ENCODE measurements at regions not wholly inside any gene's neighbourhood (a gene's known extent, or its start where the extent isn't known, plus 50 kb on each side); places are given as distances from the start of the nearest gene placed in this dataset.
"Not testable (repeated sequence)": the region's sequence is repeated elsewhere in the genome, so short reads cannot be mapped to it uniquely, and the experiment has no call there.

GRCh38 chrX:19225909-19226308 lies 103.6 kb upstream of the ADGRG2 start:
- Histone ChIP-seq H3K36me3 (no peaks in the 10 kb centered on the region), H3K9me3 (no peaks in the 10 kb centered on the region), H3K4me2 (no peak overlapping the region), H3K27me3 (peaks cover 12% of the 10 kb centered on the region), H3K9ac (no peak overlapping the region), H3K27ac (no peak overlapping the region), H3K4me1 (no peaks in the 10 kb centered on the region), H3K4me3 (no peak overlapping the region), H4K20me1 (no peaks in the 10 kb centered on the region)
- TF ChIP-seq Cebpa-rat (IDR thresholded peaks at IDR 0.05): no peak

GRCh38 chrX:19229896-19230295 lies 107.6 kb upstream of the ADGRG2 start:
- not testable (repeated sequence) for H3K9me3 ChIP-seq, H3K9ac ChIP-seq, H3K27me3 ChIP-seq, H3K4me1 ChIP-seq, H4K20me1 ChIP-seq, H3K36me3 ChIP-seq, H3K4me2 ChIP-seq, H3K27ac ChIP-seq, H3K4me3 ChIP-seq

- Histone ChIP-seq H3K4me2 (no peak overlapping the region), H4K20me1 (no peaks in the 10 kb centered on the region)
- no peak for TF ChIP-seq Cebpa-rat (IDR thresholded peaks at IDR 0.05)
Observed at GRCh38 chrX:19237901-19238300, 105.8 kb upstream of the PDHA1 start.

GRCh38 chrX:19243431-19243830 lies 100.3 kb upstream of the PDHA1 start:
- no peaks in the 10 kb centered on the region for H3K27me3 ChIP-seq
- H3K27ac ChIP-seq: no peak overlapping the region
- H3K9ac ChIP-seq: no peak overlapping the region
- no peak for TF ChIP-seq Cebpa-rat (IDR thresholded peaks at IDR 0.05)
- peaks cover 43% of the 10 kb centered on the region for H3K9me3 ChIP-seq
- no peaks in the 10 kb centered on the region for H3K4me1 ChIP-seq
- no peak overlapping the region for H3K4me2 ChIP-seq
- no peaks in the 10 kb centered on the region for H3K36me3 ChIP-seq
- no peaks in the 10 kb centered on the region for H4K20me1 ChIP-seq
- H3K4me3 ChIP-seq: no peak overlapping the region

More at GRCh38 chrX:19237901-19238300, 105.8 kb upstream of the PDHA1 start:
- peaks cover 6% of the 10 kb centered on the region; the same call in 1 of the 2 replicates for H3K9me3 ChIP-seq
- no peak overlapping the region for H3K27ac ChIP-seq
- no peaks in the 10 kb centered on the region for H3K36me3 ChIP-seq
- H3K4me3 ChIP-seq: no peak overlapping the region
- H3K9ac ChIP-seq: no peak overlapping the region
- no peaks in the 10 kb centered on the region for H3K4me1 ChIP-seq
- no peaks in the 10 kb centered on the region for H3K27me3 ChIP-seq

- H3K36me3 ChIP-seq: not testable (repeated sequence)
Observed at GRCh38 chrX:19244921-19245320, 98.8 kb upstream of the PDHA1 start.

GRCh38 chrX:19245711-19246269 lies 97.9 kb upstream of the PDHA1 start:
- Histone ChIP-seq H3K27ac (no peak overlapping the region), H3K4me2 (no peak overlapping the region), H3K4me3 (no peak overlapping the region), H3K9ac (no peak overlapping the region), H3K27me3 (peaks cover 5% of the 10 kb centered on the region; the same call in 1 of the 2 replicates), H3K9me3 (peaks cover 47% of the 10 kb centered on the region), H3K4me1 (no peaks in the 10 kb centered on the region), H4K20me1 (no peaks in the 10 kb centered on the region), H3K36me3 (no peaks in the 10 kb centered on the region)
- TF ChIP-seq Cebpa-rat (IDR thresholded peaks at IDR 0.05): no peak

More at GRCh38 chrX:19244921-19245320, 98.8 kb upstream of the PDHA1 start:
- not testable (repeated sequence) for H4K20me1 ChIP-seq, H3K27me3 ChIP-seq, H3K9ac ChIP-seq, H3K4me1 ChIP-seq, H3K4me3 ChIP-seq, H3K27ac ChIP-seq, H3K4me2 ChIP-seq
- H3K9me3 ChIP-seq: peaks cover 50% of the 10 kb centered on the region

- H3K4me1 ChIP-seq: no peaks in the 10 kb centered on the region
- no peaks in the 10 kb centered on the region for H3K9me3 ChIP-seq
- no peak overlapping the region for H3K9ac ChIP-seq
- no peak for TF ChIP-seq Cebpa-rat (IDR thresholded peaks at IDR 0.05)
- H4K20me1 ChIP-seq: no peaks in the 10 kb centered on the region
- no peak overlapping the region for H3K27ac ChIP-seq
- H3K4me2 ChIP-seq: no peak overlapping the region
- H3K36me3 ChIP-seq: no peaks in the 10 kb centered on the region
- 0 out of 2 replicates have a peak, but pooled peaks cover 3% of the 10 kb centered on the region for H3K27me3 ChIP-seq
- no peak overlapping the region for H3K4me3 ChIP-seq
Observed at GRCh38 chrX:19256986-19257385, 86.7 kb upstream of the PDHA1 start.

GRCh38 chrX:19261026-19261425 lies 82.7 kb upstream of the PDHA1 start:
- not testable (repeated sequence) for H3K36me3 ChIP-seq, H3K27me3 ChIP-seq, H3K27ac ChIP-seq, H4K20me1 ChIP-seq, H3K4me2 ChIP-seq, H3K9ac ChIP-seq, H3K9me3 ChIP-seq, H3K4me3 ChIP-seq, H3K4me1 ChIP-seq

GRCh38 chrX:19270727-19271126 lies 73.0 kb upstream of the PDHA1 start:
- Histone ChIP-seq H3K9ac (no peak overlapping the region), H3K9me3 (no peaks in the 10 kb centered on the region), H3K27ac (no peak overlapping the region), H3K4me2 (no peak overlapping the region), H3K27me3 (no peaks in the 10 kb centered on the region), H4K20me1 (no peaks in the 10 kb centered on the region), H3K4me3 (no peak overlapping the region), H3K4me1 (no peaks in the 10 kb centered on the region), H3K36me3 (no peaks in the 10 kb centered on the region)
- TF ChIP-seq Cebpa-rat (IDR thresholded peaks at IDR 0.05): no peak

GRCh38 chrX:19272452-19272851 lies 71.3 kb upstream of the PDHA1 start:
- Histone ChIP-seq H3K4me2 (no peak overlapping the region), H3K9me3 (no peaks in the 10 kb centered on the region), H3K36me3 (no peaks in the 10 kb centered on the region), H4K20me1 (no peaks in the 10 kb centered on the region), H3K4me1 (no peaks in the 10 kb centered on the region), H3K4me3 (no peak overlapping the region), H3K9ac (no peak overlapping the region), H3K27ac (no peak overlapping the region), H3K27me3 (no peaks in the 10 kb centered on the region)
- no peak for TF ChIP-seq Cebpa-rat (IDR thresholded peaks at IDR 0.05)

- TF ChIP-seq Cebpa-rat (IDR thresholded peaks at IDR 0.05): no peak
- Histone ChIP-seq H3K36me3 (no peaks in the 10 kb centered on the region), H3K27ac (no peak overlapping the region), H4K20me1 (no peaks in the 10 kb centered on the region), H3K4me2 (no peak overlapping the region), H3K4me3 (no peak overlapping the region), H3K4me1 (no peaks in the 10 kb centered on the region), H3K9ac (no peak overlapping the region), H3K9me3 (peaks cover 17% of the 10 kb centered on the region), H3K27me3 (peaks cover 24% of the 10 kb centered on the region)
Observed at GRCh38 chrX:19280636-19281035, 63.1 kb upstream of the PDHA1 start.

All from BLaER1 (cell line).